ENCODE measurements at regions not wholly inside any gene's neighbourhood (a gene's known extent, or its start where the extent isn't known, plus 50 kb on each side); places are given as distances from the start of the nearest gene placed in this dataset.
A peak's percentile ranks its signal among the peaks of the same experiment; 100 is the strongest.

DNA sequence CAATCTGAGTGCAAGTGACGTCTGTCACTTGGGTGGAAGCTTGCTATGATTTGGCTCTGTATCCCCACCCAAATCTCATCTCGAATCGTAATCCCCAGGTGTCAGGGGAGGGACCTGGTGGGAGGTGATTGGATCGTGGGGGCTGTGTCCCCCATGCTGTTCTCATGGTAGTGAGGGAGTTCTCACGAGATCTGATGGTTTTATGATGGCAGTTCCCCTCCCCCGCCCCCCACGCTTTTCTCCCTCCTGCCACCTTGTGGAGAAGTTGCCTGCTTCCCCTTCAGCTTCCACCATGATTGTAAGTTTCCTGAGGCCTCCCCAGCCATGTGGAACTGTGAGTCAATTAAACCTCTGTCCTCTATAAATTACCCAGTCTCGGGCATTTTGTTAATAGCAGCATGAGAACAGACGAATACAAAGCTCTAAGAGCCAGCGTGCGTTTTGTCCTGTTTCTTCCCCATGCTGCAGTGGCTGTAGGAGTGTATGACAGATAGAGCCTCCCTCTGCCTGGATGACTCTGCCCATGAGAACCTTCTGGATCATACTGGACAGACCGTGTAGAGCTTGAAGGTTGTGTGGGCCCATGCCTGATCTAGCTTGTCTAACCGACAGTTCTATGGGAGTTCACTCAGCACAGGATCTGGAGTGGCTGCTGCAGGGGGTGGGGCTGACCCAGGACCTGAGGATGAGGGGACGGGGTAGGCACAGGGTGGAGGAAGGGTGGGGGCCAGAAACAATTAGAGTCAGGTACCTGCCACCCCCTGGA lies 139.7 kb upstream of the ERRFI1 start:
- DNase-seq (ENCODE audit: low spot score) (no peak), ATAC-seq (no peak), FAIRE-seq (no peak)
- in situ Hi-C loops (cut with HindIII; ENCODE audit: extremely low pct_ligation_motif_present, low pct_unique_long_range_greater_than_20kb) (no loop called here), intact Hi-C loops (cut with micrococcal nuclease; ENCODE audit: unreplicated experiment) (loop anchor here (5.0 kb wide), 1 partner anchor 43 kb away; no protein-coding TSS in a partner anchor)
- Histone ChIP-seq H3K27me3 (ENCODE audit: control insufficient read depth in 1 of 2, insufficient read depth in 2 of 2, low read length in 2 of 2) (no peaks in the 10 kb centered on the region), H3K9me3 (ENCODE audit: low read length) (no peaks in the 10 kb centered on the region), H3K79me2 (ENCODE audit: insufficient read depth, low read length) (no peaks in the 10 kb centered on the region), H3K4me2 (ENCODE audit: low read depth, low read length) (no peak overlapping the region), H3K4me1 (ENCODE audit: insufficient read depth, low read length) (peaks cover 80% of the 10 kb centered on the region), H4K20me1 (ENCODE audit: insufficient read depth, low read length) (no peaks in the 10 kb centered on the region), H2AFZ (ENCODE audit: low read length) (no peak overlapping the region), H3K4me3 (replicated peaks in 1 of 3; ENCODE audit: insufficient read depth in 1 of 3, low read depth in 2 of 3, low read length in 3 of 3) (no peak overlapping the region), H3K36me3 (replicated peaks in 1 of 2; ENCODE audit: control insufficient read depth in 1 of 2, insufficient read depth in 2 of 2, low read length in 2 of 2) (no peaks in the 10 kb centered on the region), H3K27ac (ENCODE audit: extremely low read length, insufficient read depth, low read length) (no peak overlapping the region), H3K9ac (ENCODE audit: insufficient read depth, low read depth, low read length) (no peak overlapping the region)
- ChIA-PET CTCF (ENCODE audit: low intra/inter-chr PET ratio, low total read pairs) (no interaction called here), POLR2A (interaction anchor here (0.6 to 7.2 kb wide), 4 partner anchors 11 to 138 kb away, joined by 3 to 106 read pairs (median 32); partner anchors contain the start of gene ERRFI1)
- BruUV-seq (replicated peaks): no TSS peak
- 93% methylated on average over 13 of the region's 14 CpGs for WGBS (ENCODE audit: low lambda C conversion rate)
- TF ChIP-seq MAZ (IDR thresholded peaks at IDR 0.05; ENCODE audit: borderline replicate concordance, low read depth, low read length): no peak
- no peak for TF ChIP-seq MAZ (CRISPR knock-in tag; IDR thresholded peaks at IDR 0.05; ENCODE audit: low read depth)
- no peak for TF ChIP-seq MYPOP (CRISPR knock-in tag; IDR thresholded peaks at IDR 0.05)
- TF ChIP-seq ETS1 (CRISPR knock-in tag; IDR thresholded peaks at IDR 0.05): no peak
- TF ChIP-seq, protein P1, sequence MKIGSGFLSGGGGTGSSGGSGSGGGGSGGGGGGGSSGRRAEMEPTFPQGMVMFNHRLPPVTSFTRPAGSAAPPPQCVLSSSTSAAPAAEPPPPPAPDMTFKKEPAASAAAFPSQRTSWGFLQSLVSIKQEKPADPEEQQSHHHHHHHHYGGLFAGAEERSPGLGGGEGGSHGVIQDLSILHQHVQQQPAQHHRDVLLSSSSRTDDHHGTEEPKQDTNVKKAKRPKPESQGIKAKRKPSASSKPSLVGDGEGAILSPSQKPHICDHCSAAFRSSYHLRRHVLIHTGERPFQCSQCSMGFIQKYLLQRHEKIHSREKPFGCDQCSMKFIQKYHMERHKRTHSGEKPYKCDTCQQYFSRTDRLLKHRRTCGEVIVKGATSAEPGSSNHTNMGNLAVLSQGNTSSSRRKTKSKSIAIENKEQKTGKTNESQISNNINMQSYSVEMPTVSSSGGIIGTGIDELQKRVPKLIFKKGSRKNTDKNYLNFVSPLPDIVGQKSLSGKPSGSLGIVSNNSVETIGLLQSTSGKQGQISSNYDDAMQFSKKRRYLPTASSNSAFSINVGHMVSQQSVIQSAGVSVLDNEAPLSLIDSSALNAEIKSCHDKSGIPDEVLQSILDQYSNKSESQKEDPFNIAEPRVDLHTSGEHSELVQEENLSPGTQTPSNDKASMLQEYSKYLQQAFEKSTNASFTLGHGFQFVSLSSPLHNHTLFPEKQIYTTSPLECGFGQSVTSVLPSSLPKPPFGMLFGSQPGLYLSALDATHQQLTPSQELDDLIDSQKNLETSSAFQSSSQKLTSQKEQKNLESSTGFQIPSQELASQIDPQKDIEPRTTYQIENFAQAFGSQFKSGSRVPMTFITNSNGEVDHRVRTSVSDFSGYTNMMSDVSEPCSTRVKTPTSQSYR (CRISPR knock-in tag; IDR thresholded peaks at IDR 0.05; ENCODE audit: borderline replicate concordance): peak; percentile 81; the same call in 1 of the 2 replicates
- no peak for TF ChIP-seq TEAD3 (CRISPR knock-in tag; optimal IDR thresholded peaks at IDR 0.05; ENCODE audit: borderline replicate concordance)
- TF ChIP-seq, protein P2, sequence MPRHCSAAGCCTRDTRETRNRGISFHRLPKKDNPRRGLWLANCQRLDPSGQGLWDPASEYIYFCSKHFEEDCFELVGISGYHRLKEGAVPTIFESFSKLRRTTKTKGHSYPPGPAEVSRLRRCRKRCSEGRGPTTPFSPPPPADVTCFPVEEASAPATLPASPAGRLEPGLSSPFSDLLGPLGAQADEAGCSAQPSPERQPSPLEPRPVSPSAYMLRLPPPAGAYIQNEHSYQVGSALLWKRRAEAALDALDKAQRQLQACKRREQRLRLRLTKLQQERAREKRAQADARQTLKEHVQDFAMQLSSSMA (CRISPR knock-in tag; IDR thresholded peaks at IDR 0.05): no peak
- TF ChIP-seq, protein P3, sequence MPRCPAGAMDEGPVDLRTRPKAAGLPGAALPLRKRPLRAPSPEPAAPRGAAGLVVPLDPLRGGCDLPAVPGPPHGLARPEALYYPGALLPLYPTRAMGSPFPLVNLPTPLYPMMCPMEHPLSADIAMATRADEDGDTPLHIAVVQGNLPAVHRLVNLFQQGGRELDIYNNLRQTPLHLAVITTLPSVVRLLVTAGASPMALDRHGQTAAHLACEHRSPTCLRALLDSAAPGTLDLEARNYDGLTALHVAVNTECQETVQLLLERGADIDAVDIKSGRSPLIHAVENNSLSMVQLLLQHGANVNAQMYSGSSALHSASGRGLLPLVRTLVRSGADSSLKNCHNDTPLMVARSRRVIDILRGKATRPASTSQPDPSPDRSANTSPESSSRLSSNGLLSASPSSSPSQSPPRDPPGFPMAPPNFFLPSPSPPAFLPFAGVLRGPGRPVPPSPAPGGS (CRISPR knock-in tag; IDR thresholded peaks at IDR 0.05): no peak
- TF ChIP-seq, protein P4, sequence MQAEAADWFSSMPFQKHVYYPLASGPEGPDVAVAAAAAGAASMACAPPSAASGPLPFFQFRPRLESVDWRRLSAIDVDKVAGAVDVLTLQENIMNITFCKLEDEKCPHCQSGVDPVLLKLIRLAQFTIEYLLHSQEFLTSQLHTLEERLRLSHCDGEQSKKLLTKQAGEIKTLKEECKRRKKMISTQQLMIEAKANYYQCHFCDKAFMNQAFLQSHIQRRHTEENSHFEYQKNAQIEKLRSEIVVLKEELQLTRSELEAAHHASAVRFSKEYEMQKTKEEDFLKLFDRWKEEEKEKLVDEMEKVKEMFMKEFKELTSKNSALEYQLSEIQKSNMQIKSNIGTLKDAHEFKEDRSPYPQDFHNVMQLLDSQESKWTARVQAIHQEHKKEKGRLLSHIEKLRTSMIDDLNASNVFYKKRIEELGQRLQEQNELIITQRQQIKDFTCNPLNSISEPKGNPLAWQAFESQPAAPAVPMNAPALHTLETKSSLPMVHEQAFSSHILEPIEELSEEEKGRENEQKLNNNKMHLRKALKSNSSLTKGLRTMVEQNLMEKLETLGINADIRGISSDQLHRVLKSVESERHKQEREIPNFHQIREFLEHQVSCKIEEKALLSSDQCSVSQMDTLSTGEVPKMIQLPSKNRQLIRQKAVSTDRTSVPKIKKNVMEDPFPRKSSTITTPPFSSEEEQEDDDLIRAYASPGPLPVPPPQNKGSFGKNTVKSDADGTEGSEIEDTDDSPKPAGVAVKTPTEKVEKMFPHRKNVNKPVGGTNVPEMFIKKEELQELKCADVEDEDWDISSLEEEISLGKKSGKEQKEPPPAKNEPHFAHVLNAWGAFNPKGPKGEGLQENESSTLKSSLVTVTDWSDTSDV (CRISPR knock-in tag; IDR thresholded peaks at IDR 0.05): no peak
- TF ChIP-seq SOX6 (IDR thresholded peaks at IDR 0.05): no peak
- peak; percentile 27; the same call in 1 of the 2 replicates for TF ChIP-seq SOX6 (CRISPR knock-in tag; IDR thresholded peaks at IDR 0.05)
- 0 out of 2 replicates have a peak, but pooled peaks have one; percentile 10 for TF ChIP-seq SMC3 (IDR thresholded peaks at IDR 0.05; ENCODE audit: low read length)
- TF ChIP-seq CHD4 (IDR thresholded peaks at IDR 0.05; ENCODE audit: borderline replicate concordance, low read length): no peak
- TF ChIP-seq MEIS2 (CRISPR knock-in tag; IDR thresholded peaks at IDR 0.05): no peak
